ENCODE measurements at regions not wholly inside any gene's neighbourhood (a gene's known extent, or its start where the extent isn't known, plus 50 kb on each side); places are given as distances from the start of the nearest gene placed in this dataset.

DNA sequence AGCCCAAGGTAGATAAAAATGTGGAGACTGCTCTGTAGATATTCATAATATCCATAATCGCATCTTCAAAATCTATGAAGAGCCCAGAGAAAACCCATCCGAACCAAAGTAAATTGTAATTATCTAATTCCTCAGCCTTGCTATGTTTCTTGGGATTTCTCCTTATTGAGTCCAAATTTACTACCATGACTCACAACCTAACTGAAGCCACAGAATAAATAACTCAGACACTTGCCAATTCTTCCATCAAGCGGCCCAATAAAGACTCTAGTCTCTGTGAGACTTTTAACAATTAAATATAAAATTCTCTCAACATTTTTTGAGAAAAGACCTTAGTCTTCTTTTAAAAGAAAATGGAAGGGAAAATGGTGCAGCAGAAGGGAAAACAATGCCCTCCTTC lies 409.8 kb downstream of the DAD1 start:
- no peak overlapping the region for H3K4me3 ChIP-seq
- no peak overlapping the region for H3K27ac ChIP-seq
- CTCF ChIA-PET, result no interaction called here
- H3F3A ChIP-seq (ENCODE audit: insufficient read depth, low read depth), result no peaks in the 10 kb centered on the region
- H3K9me2 ChIP-seq (ENCODE audit: insufficient read depth), result no peaks in the 10 kb centered on the region
- POLR2A ChIA-PET (ENCODE audit: unreplicated experiment), result no interaction called here
- intact Hi-C loops (cut with micrococcal nuclease; ENCODE audit: unreplicated experiment), result no loop called here
- no peaks in the 10 kb centered on the region for H3K79me2 ChIP-seq (ENCODE audit: low read depth)
- no TSS peak for BruUV-seq (replicated peaks)
- no peak for DNase-seq
- H3K4me2 ChIP-seq, result no peak overlapping the region
- no peaks in the 10 kb centered on the region for H3K9me3 ChIP-seq (ENCODE audit: insufficient read depth, low read depth)
- no peak for TF ChIP-seq EZH2 (IDR thresholded peaks at IDR 0.05; ENCODE audit: low read depth)
- TF ChIP-seq CTCF (conservative IDR thresholded peaks at IDR 0.05), result no peak
- H3K4me1 ChIP-seq (replicated peaks; ENCODE audit: insufficient read depth), result no peaks in the 10 kb centered on the region
- no peaks in the 10 kb centered on the region for H3K27me3 ChIP-seq (ENCODE audit: insufficient read depth, low read depth)
- no peaks in the 10 kb centered on the region for H4K20me1 ChIP-seq (ENCODE audit: insufficient read depth)
- H3K36me3 ChIP-seq (ENCODE audit: low read depth), result no peaks in the 10 kb centered on the region
- H2AFZ ChIP-seq, result no peak overlapping the region

- no peak for DNase-seq
- ChIA-PET CTCF (no interaction called here), POLR2A (ENCODE audit: unreplicated experiment) (interaction anchor here (0.7 kb wide), 1 partner anchor 11 kb away, joined by 3 read pairs; no protein-coding TSS in a partner anchor)
- Histone ChIP-seq H3K27me3 (ENCODE audit: insufficient read depth, low read depth) (no peaks in the 10 kb centered on the region), H3K27ac (no peak overlapping the region), H4K20me1 (ENCODE audit: insufficient read depth) (no peaks in the 10 kb centered on the region), H3K79me2 (ENCODE audit: low read depth) (no peaks in the 10 kb centered on the region), H3K4me3 (no peak overlapping the region), H3K4me1 (replicated peaks; ENCODE audit: insufficient read depth) (no peaks in the 10 kb centered on the region), H3K9me2 (ENCODE audit: insufficient read depth) (no peaks in the 10 kb centered on the region), H3F3A (ENCODE audit: insufficient read depth, low read depth) (no peaks in the 10 kb centered on the region), H3K9me3 (ENCODE audit: insufficient read depth, low read depth) (no peaks in the 10 kb centered on the region), H2AFZ (no peak overlapping the region), H3K36me3 (ENCODE audit: low read depth) (no peaks in the 10 kb centered on the region), H3K4me2 (no peak overlapping the region)
- no TSS peak for BruUV-seq (replicated peaks)
- intact Hi-C loops (cut with micrococcal nuclease; ENCODE audit: unreplicated experiment), result no loop called here
- TF ChIP-seq CTCF (conservative IDR thresholded peaks at IDR 0.05), result no peak
- no peak for TF ChIP-seq EZH2 (IDR thresholded peaks at IDR 0.05; ENCODE audit: low read depth)
These were observed 410.6 kb downstream of the DAD1 start for GRCh38 chr14:22178333-22178839.

GRCh38 chr14:22177870-22178269 lies 411.2 kb downstream of the DAD1 start:
- H4K20me1 ChIP-seq (ENCODE audit: insufficient read depth), result no peaks in the 10 kb centered on the region
- H3F3A ChIP-seq (ENCODE audit: insufficient read depth, low read depth), result no peaks in the 10 kb centered on the region
- CTCF ChIA-PET, result no interaction called here
- H3K27ac ChIP-seq, result no peak overlapping the region
- no peaks in the 10 kb centered on the region for H3K9me2 ChIP-seq (ENCODE audit: insufficient read depth)
- no peaks in the 10 kb centered on the region for H3K4me1 ChIP-seq (replicated peaks; ENCODE audit: insufficient read depth)
- TF ChIP-seq CTCF (conservative IDR thresholded peaks at IDR 0.05) (no peak), EZH2 (IDR thresholded peaks at IDR 0.05; ENCODE audit: low read depth) (no peak)
- no peaks in the 10 kb centered on the region for H3K27me3 ChIP-seq (ENCODE audit: insufficient read depth, low read depth)
- no peak overlapping the region for H2AFZ ChIP-seq
- no TSS peak for BruUV-seq (replicated peaks)
- no peak overlapping the region for H3K4me3 ChIP-seq
- no peak overlapping the region for H3K4me2 ChIP-seq
- H3K36me3 ChIP-seq (ENCODE audit: low read depth), result no peaks in the 10 kb centered on the region
- POLR2A ChIA-PET (ENCODE audit: unreplicated experiment), result interaction anchor here (0.7 kb wide), 1 partner anchor 12 kb away, joined by 3 read pairs; no protein-coding TSS in a partner anchor
- no peaks in the 10 kb centered on the region for H3K9me3 ChIP-seq (ENCODE audit: insufficient read depth, low read depth)
- intact Hi-C loops (cut with micrococcal nuclease; ENCODE audit: unreplicated experiment), result no loop called here
- no peak for DNase-seq
- no peaks in the 10 kb centered on the region for H3K79me2 ChIP-seq (ENCODE audit: low read depth)

All from PC-9 (cell line).